ENCODE measurements at regions not wholly inside any gene's neighbourhood (a gene's known extent, or its start where the extent isn't known, plus 50 kb on each side); places are given as distances from the start of the nearest gene placed in this dataset.

DNA sequence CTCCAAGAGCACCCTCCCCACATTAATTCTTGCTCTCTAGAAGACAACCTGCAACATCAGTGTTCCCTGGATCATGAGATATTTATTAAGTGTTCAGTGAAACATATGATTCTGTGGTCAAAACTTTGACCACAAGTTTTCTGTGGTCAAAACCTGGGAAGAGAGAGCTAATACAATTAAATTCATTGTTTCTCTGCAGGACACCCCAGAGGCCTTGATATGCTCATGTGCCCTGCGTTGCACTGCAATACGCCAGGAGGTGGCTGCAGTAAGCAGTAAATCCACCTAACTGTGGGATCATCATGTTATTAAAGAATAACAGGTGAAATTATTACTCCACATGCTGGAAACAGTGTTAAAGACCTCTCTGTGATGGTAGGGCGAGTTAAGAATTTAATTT lies 109.3 kb upstream of the SPDL1 start:
- Histone ChIP-seq H3K9me1 (replicated peaks; ENCODE audit: control insufficient read depth, extremely low read depth, insufficient read depth, low read length) (no peaks in the 10 kb centered on the region), H3K9me3 (replicated peaks; ENCODE audit: control insufficient read depth, insufficient read depth, low read length) (no peaks in the 10 kb centered on the region), H3K4me3 (replicated peaks in 1 of 3; ENCODE audit: insufficient read depth in 1 of 3, low read depth in 1 of 3, low read length in 3 of 3) (no peak overlapping the region), H3K27ac (ENCODE audit: insufficient read depth, low read depth, low read length) (no peak overlapping the region), H3K79me2 (ENCODE audit: control insufficient read depth, insufficient read depth, low read length) (no peaks in the 10 kb centered on the region), H3K4me2 (ENCODE audit: insufficient read depth, low read length) (no peak overlapping the region), H3K9ac (replicated peaks; ENCODE audit: extremely low read depth, insufficient read depth, low read length) (no peak overlapping the region), H3K27me3 (ENCODE audit: control insufficient read depth in 2 of 2, insufficient read depth in 2 of 2, low read length in 2 of 2) (no peaks in the 10 kb centered on the region), H4K20me1 (replicated peaks; ENCODE audit: control insufficient read depth, extremely low read depth, insufficient read depth, low read length) (no peaks in the 10 kb centered on the region), H3K4me1 (ENCODE audit: control insufficient read depth, extremely low read depth, insufficient read depth, low read length) (no peaks in the 10 kb centered on the region), H3K36me3 (ENCODE audit: control insufficient read depth in 2 of 2, extremely low read depth in 1 of 2, insufficient read depth in 2 of 2, low read length in 2 of 2) (no peaks in the 10 kb centered on the region), H2AFZ (ENCODE audit: low read depth, low read length) (no peak overlapping the region)
- ChIA-PET POLR2A (no interaction called here), CTCF (no interaction called here)
- intact Hi-C loops (cut with micrococcal nuclease), result no loop called here
- no TSS peak for BruUV-seq (replicated peaks)
- TF ChIP-seq EZH2 (IDR thresholded peaks at IDR 0.05; ENCODE audit: borderline replicate concordance, low read depth, low read length, severe bottlenecking) (no peak), GATA2 (IDR thresholded peaks at IDR 0.05; ENCODE audit: insufficient read depth, insufficient read length, low read depth, low read length) (no peak), POLR2A (IDR thresholded peaks at IDR 0.05; ENCODE audit: low read depth, low read length) (no peak), MYC (IDR thresholded peaks at IDR 0.05; ENCODE audit: low read depth, low read length) (no peak)
- dilution Hi-C loops (cut with MboI; ENCODE audit: extremely low pct_ligation_motif_present, low sequenced_read_pairs), result no loop called here
- DNase-seq (ENCODE audit: low read depth, low spot score), result no peak
- no peak for FAIRE-seq

- no peak for DNase-seq (ENCODE audit: low read depth, low spot score)
- no peaks in the 10 kb centered on the region for H3K4me1 ChIP-seq (ENCODE audit: control insufficient read depth, extremely low read depth, insufficient read depth, low read length)
- H3K27me3 ChIP-seq (ENCODE audit: control insufficient read depth in 2 of 2, insufficient read depth in 2 of 2, low read length in 2 of 2), result no peaks in the 10 kb centered on the region
- no peaks in the 10 kb centered on the region for H3K79me2 ChIP-seq (ENCODE audit: control insufficient read depth, insufficient read depth, low read length)
- no peak overlapping the region for H3K4me2 ChIP-seq (ENCODE audit: insufficient read depth, low read length)
- H3K9me3 ChIP-seq (replicated peaks; ENCODE audit: control insufficient read depth, insufficient read depth, low read length), result no peaks in the 10 kb centered on the region
- no peak for FAIRE-seq
- no peak overlapping the region for H3K4me3 ChIP-seq (replicated peaks in 1 of 3; ENCODE audit: insufficient read depth in 1 of 3, low read depth in 1 of 3, low read length in 3 of 3)
- BruUV-seq (replicated peaks), result no TSS peak
- ChIA-PET CTCF (no interaction called here), POLR2A (no interaction called here)
- intact Hi-C loops (cut with micrococcal nuclease) (no loop called here), dilution Hi-C loops (cut with MboI; ENCODE audit: extremely low pct_ligation_motif_present, low sequenced_read_pairs) (no loop called here)
- no peaks in the 10 kb centered on the region for H4K20me1 ChIP-seq (replicated peaks; ENCODE audit: control insufficient read depth, extremely low read depth, insufficient read depth, low read length)
- H2AFZ ChIP-seq (ENCODE audit: low read depth, low read length), result no peak overlapping the region
- TF ChIP-seq EZH2 (IDR thresholded peaks at IDR 0.05; ENCODE audit: borderline replicate concordance, low read depth, low read length, severe bottlenecking) (no peak), POLR2A (IDR thresholded peaks at IDR 0.05; ENCODE audit: low read depth, low read length) (no peak), FOS (IDR thresholded peaks at IDR 0.05; ENCODE audit: borderline replicate concordance, insufficient read depth, low read length) (no peak)
- TF ChIP-seq, protein P1, sequence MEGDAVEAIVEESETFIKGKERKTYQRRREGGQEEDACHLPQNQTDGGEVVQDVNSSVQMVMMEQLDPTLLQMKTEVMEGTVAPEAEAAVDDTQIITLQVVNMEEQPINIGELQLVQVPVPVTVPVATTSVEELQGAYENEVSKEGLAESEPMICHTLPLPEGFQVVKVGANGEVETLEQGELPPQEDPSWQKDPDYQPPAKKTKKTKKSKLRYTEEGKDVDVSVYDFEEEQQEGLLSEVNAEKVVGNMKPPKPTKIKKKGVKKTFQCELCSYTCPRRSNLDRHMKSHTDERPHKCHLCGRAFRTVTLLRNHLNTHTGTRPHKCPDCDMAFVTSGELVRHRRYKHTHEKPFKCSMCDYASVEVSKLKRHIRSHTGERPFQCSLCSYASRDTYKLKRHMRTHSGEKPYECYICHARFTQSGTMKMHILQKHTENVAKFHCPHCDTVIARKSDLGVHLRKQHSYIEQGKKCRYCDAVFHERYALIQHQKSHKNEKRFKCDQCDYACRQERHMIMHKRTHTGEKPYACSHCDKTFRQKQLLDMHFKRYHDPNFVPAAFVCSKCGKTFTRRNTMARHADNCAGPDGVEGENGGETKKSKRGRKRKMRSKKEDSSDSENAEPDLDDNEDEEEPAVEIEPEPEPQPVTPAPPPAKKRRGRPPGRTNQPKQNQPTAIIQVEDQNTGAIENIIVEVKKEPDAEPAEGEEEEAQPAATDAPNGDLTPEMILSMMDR (IDR thresholded peaks at IDR 0.05; ENCODE audit: extremely low read depth in 1 of 2, insufficient read depth in 1 of 2, low read depth in 1 of 2, low read length in 2 of 2), result no peak
- no peak overlapping the region for H3K9ac ChIP-seq (replicated peaks; ENCODE audit: extremely low read depth, insufficient read depth, low read length)
- H3K27ac ChIP-seq (ENCODE audit: insufficient read depth, low read depth, low read length), result no peak overlapping the region
- no peaks in the 10 kb centered on the region for H3K9me1 ChIP-seq (replicated peaks; ENCODE audit: control insufficient read depth, extremely low read depth, insufficient read depth, low read length)
- no peaks in the 10 kb centered on the region for H3K36me3 ChIP-seq (ENCODE audit: control insufficient read depth in 2 of 2, extremely low read depth in 1 of 2, insufficient read depth in 2 of 2, low read length in 2 of 2)
Observed at GRCh38 chr5:169472544-169472943, 111.0 kb upstream of the SPDL1 start.

All from endothelial cell of umbilical vein (primary cell).